PC-9 (cell line): ENCODE measurements at regions not wholly inside any gene's neighbourhood (a gene's known extent, or its start where the extent isn't known, plus 50 kb on each side); places are given as distances from the start of the nearest gene placed in this dataset.

Source experiments
- BruUV-seq: library from RNA; stranded (reverse); fragments of 400-500 nt; replicated peaks from 2 replicates; lab custom pipeline; 2021; lab: Mats Ljungman, UMichigan
- CTCF ChIA-PET: fragments of 300-600 bp; sonication (Branson Sonifier 250); formaldehyde crosslinking; loops from one replicate; lab custom pipeline; 2022; ENCODE audit warnings: antibody characterized with exemption; lab: Charles Lee
- POLR2A ChIA-PET: fragments of 300-600 bp; sonication (Branson Sonifier 250); formaldehyde crosslinking; loops from one replicate; lab custom pipeline; 2022; ENCODE audit warnings: antibody characterized with exemption; ENCODE audit not compliant: unreplicated experiment; lab: Charles Lee
- DNase-seq, 2 experiments: peaks; one replicate each; pipeline versions ENCODE4 v3.0.0 to v3.0.0-alpha.2; 2015 to 2022; ENCODE audit warnings: mixed read lengths in 1 of 2
- H2AFZ ChIP-seq: fragments of 200-600 bp; sonication (generic); 2 replicates; pipeline ENCODE4 v1.8.1; 2017; ENCODE audit warnings: antibody characterized with exemption
- H3F3A ChIP-seq: fragments of 200-600 bp; sonication (generic); 2 replicates; pipeline ENCODE4 v1.8.1; 2017; ENCODE audit warnings: antibody characterized with exemption, mild to moderate bottlenecking, low read depth; ENCODE audit not compliant: insufficient read depth
- H3K27ac ChIP-seq: fragments of 200-600 bp; sonication (generic); 2 replicates; pipeline ENCODE4 v1.6.1; 2016; ENCODE audit warnings: mixed run types
- H3K27me3 ChIP-seq: fragments of 200-600 bp; sonication (generic); 2 replicates; pipeline ENCODE4 v1.6.1; 2016; ENCODE audit warnings: low read depth, mixed run types; ENCODE audit not compliant: insufficient read depth
- H3K36me3 ChIP-seq: fragments of 200-600 bp; sonication (generic); 2 replicates; pipeline ENCODE4 v1.6.1; 2016; ENCODE audit warnings: low read depth, mixed run types
- H3K4me1 ChIP-seq: fragments of 200-600 bp; sonication (generic); replicated peaks from 2 replicates; pipeline ENCODE4 v1.6.1; 2016; ENCODE audit warnings: mixed run types; ENCODE audit not compliant: insufficient read depth
- H3K4me2 ChIP-seq: fragments of 200-600 bp; sonication (generic); 2 replicates; pipeline ENCODE4 v1.6.1; 2017; ENCODE audit warnings: mixed run types
- H3K4me3 ChIP-seq: fragments of 200-600 bp; sonication (generic); 2 replicates; pipeline ENCODE4 v1.6.1; 2016; ENCODE audit warnings: mixed run types
- H3K79me2 ChIP-seq: fragments of 200-600 bp; sonication (generic); 2 replicates; pipeline ENCODE4 v1.6.1; 2017; ENCODE audit warnings: low read depth, mixed run types
- H3K9me2 ChIP-seq: fragments of 200-600 bp; sonication (generic); 2 replicates; pipeline ENCODE4 v1.8.1; 2017; ENCODE audit warnings: mild to moderate bottlenecking; ENCODE audit not compliant: insufficient read depth
- H3K9me3 ChIP-seq: fragments of 200-600 bp; sonication (generic); 2 replicates; pipeline ENCODE4 v1.8.1; 2016; ENCODE audit warnings: low read depth; ENCODE audit not compliant: insufficient read depth
- H4K20me1 ChIP-seq: fragments of 200-600 bp; sonication (generic); 2 replicates; pipeline ENCODE4 v1.8.1; 2017; ENCODE audit not compliant: insufficient read depth
- CTCF ChIP-seq: fragments of 200-600 bp; sonication (generic); conservative IDR thresholded peaks from 2 replicates; pipeline ENCODE4 v1.6.1; 2017; ENCODE audit warnings: mixed run types, antibody characterized with exemption, mild to moderate bottlenecking, moderate library complexity
- EZH2 ChIP-seq: fragments of 200-600 bp; sonication (generic); IDR thresholded peaks from 2 replicates; pipeline ENCODE4 v1.8.0; 2017; ENCODE audit warnings: antibody characterized with exemption, low read depth
- intact Hi-C: fragments of 100-400 bp; cut with micrococcal nuclease; formaldehyde crosslinking; loops from one replicate; pipeline ENCODE4 v1.10.0; 2022; ENCODE audit not compliant: unreplicated experiment

- no peaks in the 10 kb centered on the region for H3K9me3 ChIP-seq
- DNase-seq: no peak
Observed at GRCh38 chr15:27679203-27679602, 419.9 kb downstream of the OCA2 start.

GRCh38 chr15:27677951-27678350 lies 421.2 kb downstream of the OCA2 start:
- H3K4me2 ChIP-seq: no peak overlapping the region
- intact Hi-C loops: no loop called here
- H3K4me1 ChIP-seq: no peaks in the 10 kb centered on the region
- no peaks in the 10 kb centered on the region for H3K9me2 ChIP-seq
- H3K4me3 ChIP-seq: no peak overlapping the region
- H4K20me1 ChIP-seq: no peaks in the 10 kb centered on the region
- no peaks in the 10 kb centered on the region for H3K79me2 ChIP-seq
- no peak overlapping the region for H2AFZ ChIP-seq
- no peaks in the 10 kb centered on the region for H3F3A ChIP-seq
- peaks cover 33% of the 10 kb centered on the region for H3K27me3 ChIP-seq
- TF ChIP-seq EZH2: no peak
- TF ChIP-seq CTCF: no peak
- POLR2A ChIA-PET: no interaction called here
- no peaks in the 10 kb centered on the region for H3K9me3 ChIP-seq
- CTCF ChIA-PET: no interaction called here
- DNase-seq: no peak
- no peak overlapping the region for H3K27ac ChIP-seq
- BruUV-seq: no TSS peak
- no peaks in the 10 kb centered on the region for H3K36me3 ChIP-seq

More at GRCh38 chr15:27679203-27679602, 419.9 kb downstream of the OCA2 start:
- ChIA-PET CTCF (no interaction called here), POLR2A (no interaction called here)
- no peak overlapping the region for H3K4me2 ChIP-seq
- H3F3A ChIP-seq: no peaks in the 10 kb centered on the region
- no peaks in the 10 kb centered on the region for H4K20me1 ChIP-seq
- no peak overlapping the region for H3K4me3 ChIP-seq
- BruUV-seq: no TSS peak
- no peak overlapping the region for H2AFZ ChIP-seq
- no peaks in the 10 kb centered on the region for H3K9me2 ChIP-seq
- no peaks in the 10 kb centered on the region for H3K36me3 ChIP-seq
- TF ChIP-seq CTCF (no peak), EZH2 (no peak)
- H3K79me2 ChIP-seq: no peaks in the 10 kb centered on the region
- H3K27me3 ChIP-seq: peaks cover 23% of the 10 kb centered on the region
- H3K4me1 ChIP-seq: no peaks in the 10 kb centered on the region
- H3K27ac ChIP-seq: no peak overlapping the region
- intact Hi-C loops: no loop called here

DNA sequence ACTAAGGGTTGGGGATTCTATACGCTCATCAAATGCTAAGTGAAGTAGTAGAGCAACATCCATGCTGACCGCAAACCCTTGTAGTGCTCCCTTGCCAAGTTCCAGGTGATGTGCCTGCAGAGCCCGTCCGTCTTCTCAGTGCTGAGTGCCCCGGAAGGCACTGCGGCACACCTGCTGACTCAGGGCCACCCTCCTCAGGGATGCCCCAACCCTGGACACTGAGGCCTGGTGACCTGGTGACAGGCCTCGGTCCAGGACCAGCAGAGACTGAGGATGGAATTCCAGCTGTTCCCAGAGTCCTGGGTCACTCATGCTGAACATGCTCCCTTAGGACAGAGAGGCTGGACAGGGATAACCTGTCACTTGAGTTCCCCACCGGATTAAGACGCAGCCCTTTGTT lies 422.5 kb downstream of the OCA2 start:
- CTCF ChIA-PET: no interaction called here
- H3K79me2 ChIP-seq: no peaks in the 10 kb centered on the region
- intact Hi-C loops: no loop called here
- no peak overlapping the region for H3K4me2 ChIP-seq
- no peak for TF ChIP-seq CTCF
- no peak for TF ChIP-seq EZH2
- no peaks in the 10 kb centered on the region for H3K9me3 ChIP-seq
- DNase-seq: no peak
- H3K4me1 ChIP-seq: no peaks in the 10 kb centered on the region
- H3K27ac ChIP-seq: no peak overlapping the region
- H3F3A ChIP-seq: no peaks in the 10 kb centered on the region
- H3K9me2 ChIP-seq: no peaks in the 10 kb centered on the region
- H4K20me1 ChIP-seq: no peaks in the 10 kb centered on the region
- no peak overlapping the region for H3K4me3 ChIP-seq
- peaks cover 34% of the 10 kb centered on the region for H3K27me3 ChIP-seq
- BruUV-seq: no TSS peak
- H2AFZ ChIP-seq: no peak overlapping the region
- POLR2A ChIA-PET: no interaction called here
- no peaks in the 10 kb centered on the region for H3K36me3 ChIP-seq
